Stimulated activated CD4-positive, alpha-beta T cell treated with anti-CD3 and anti-CD28 coated beads, Interleukin-1b, Interleukin-23, amount 100 ng/mL, for 1 hour (primary cell): ENCODE measurements at regions not wholly inside any gene's neighbourhood (a gene's known extent, or its start where the extent isn't known, plus 50 kb on each side); places are given as distances from the start of the nearest gene placed in this dataset.

Experiments
- DNase-seq, 2 donors: peaks; one replicate each; pipeline ENCODE4 v3.0.0-alpha.2; 2020; ENCODE audit warnings: low read depth in 2 of 2

DNA sequence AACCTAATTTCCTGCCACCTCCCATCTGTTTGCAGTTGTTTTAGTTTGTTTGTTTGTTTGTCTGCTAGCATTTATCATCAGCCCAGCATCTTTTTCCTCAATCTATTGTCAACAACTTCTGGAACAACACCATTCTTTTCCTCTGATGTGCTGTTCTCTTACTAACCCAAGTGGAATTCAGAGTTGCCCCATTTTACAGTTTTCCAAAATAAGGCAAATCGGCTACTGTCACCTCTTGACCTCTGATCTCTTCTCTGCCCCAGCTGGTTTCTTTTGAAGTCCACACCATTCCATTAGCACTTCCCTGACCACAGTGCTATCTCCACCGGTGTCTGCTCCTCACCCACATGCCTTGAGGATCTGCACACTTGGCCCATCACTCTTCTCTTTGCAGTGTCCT lies 102.4 kb downstream of the EFNB2 start:
- DNase-seq, result no peak

DNA sequence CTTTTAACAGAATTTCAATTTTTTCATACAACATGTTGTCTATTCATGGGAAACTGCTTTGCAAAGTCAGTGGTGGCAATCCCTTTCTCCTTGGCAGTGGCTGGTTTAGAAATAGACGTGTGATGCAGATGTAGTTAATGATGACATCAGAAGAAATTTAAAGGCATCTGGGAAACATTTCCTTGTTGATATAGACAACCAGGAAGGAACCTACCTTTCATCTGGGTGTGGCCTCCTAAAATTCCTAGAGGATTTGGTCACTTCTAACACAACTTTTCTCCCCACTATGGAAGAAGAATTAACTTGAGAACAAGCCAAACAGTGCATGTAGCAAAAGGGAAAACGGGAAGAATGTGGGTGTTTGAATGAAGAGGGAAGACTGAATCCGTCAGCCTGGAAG lies 102.8 kb downstream of the EFNB2 start:
- no peak for DNase-seq

DNA sequence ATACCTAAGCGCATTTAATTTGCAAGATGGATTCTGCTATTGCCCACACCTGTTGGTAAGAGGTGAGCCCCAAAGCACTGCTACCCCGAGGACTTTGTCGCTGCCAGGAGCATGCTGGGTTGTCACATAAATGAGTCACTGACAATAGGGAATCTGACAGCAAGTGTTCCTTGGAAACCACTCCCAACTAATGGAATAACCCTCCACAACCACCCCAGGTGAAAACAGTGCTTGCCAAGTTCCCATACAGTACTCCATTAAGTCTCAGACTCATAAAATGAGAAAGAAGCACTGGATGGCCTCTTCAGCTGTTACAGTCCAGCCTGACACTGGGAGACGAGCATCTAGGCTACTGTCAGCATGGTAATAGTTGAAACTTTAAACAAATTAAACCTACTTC lies 108.6 kb downstream of the EFNB2 start:
- no peak for DNase-seq

DNA sequence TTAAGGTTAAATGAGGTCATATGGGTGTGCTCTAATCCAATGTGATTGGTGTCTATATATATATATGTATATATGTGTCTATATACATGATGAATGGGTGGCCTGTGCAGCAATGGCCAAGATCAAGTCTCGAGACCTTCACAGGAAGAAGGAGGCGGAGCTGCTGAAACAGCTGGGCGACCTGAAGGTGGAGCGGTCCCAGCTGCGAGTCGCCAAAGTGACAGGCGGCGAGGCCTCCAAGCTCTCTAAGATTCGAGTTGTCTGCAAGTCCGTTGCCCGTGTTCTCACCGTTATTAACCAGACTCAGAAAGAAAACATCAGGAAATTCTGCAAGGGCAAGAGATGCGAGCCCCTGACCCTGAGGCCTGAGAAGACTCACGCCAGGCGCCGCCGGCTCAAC lies 109.8 kb downstream of the EFNB2 start:
- no peak for DNase-seq

DNA sequence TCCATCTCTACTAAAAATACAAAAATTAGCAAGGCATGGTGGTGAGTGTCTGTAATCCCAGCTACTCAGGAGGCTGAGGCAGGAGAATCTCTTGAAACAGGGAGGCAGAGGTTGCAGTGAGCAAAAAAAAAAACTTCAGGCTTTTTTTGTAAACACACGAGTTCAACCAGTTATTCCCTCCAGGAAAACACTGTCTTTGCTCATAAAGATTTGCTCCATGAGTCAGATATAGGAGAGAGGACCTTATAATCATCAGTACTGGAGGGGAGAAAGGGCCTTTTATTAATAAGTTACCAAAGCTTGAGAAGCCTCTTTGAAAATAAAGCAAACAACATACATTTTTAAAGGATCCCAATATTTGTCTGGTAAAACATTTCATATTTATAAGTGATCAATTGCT lies 110.7 kb downstream of the EFNB2 start:
- DNase-seq, result no peak

DNA sequence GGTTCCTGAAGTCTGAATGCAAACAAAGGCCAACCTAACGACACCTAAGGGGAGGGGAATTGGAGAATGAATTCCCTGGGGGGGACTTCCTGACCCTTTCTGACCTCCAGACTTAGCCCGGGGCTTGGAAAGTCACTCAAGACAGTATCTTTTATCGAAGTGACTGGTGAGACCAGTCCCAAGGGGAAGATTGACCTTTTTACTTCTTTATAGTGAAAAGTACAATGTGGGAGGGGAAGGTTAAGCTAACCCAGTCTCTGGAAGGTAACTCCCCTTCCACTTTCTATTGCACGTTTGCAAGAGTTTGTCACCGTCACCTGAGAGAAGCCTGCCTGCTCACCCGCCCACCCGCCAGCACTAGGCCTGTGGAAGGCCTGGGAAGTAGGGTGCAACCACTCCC lies 111.9 kb downstream of the EFNB2 start:
- DNase-seq, result no peak

DNA sequence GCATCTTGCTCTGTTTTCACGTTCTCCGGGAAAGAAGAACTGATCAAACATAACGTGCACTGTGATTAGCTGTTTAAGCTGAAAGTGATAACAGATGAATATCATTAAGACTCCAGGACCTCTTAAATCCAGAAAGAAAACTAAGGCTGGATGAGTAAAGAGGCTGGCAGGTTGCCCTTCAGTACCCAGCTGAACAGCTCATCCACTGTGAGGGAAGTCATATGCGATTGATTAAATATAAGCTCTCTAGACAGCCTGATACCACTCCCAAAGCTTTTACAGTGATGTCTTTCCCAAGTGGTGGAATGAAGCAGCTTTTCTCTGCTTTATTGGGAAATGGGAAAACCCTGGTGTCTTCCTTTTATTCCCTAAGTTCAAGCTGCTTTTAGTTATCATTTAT lies 116.9 kb downstream of the EFNB2 start:
- DNase-seq, result no peak

DNA sequence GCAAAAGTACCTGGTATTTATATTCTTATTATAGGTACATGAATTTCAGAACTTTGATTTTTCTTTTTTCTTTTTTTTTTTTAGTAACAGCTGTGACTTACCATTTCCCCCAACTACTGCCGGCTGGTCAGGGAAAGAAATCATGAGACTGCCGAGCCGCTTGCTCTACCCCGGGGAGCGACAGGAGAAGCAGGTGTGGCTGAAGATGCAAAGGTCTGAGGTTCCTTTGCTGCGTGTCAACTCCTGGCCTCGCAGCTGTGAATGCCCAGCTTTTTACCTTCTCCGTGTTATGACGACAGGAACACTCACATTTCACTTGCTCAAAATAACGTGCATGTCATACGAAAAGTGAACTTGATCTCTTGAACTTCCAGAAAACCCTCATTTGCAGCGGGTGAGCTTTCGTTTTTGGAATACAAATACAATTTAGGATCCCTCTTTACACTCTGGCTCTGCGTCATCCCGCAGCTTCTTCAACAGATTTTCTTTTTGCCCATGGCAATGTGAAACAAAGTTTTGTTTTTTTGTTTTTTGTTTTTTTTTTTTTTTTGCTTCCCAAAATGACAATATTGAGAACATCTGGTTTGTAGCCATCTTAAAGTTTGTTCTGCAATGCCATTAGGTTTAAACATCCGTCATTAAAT lies 117.9 kb downstream of the EFNB2 start:
- DNase-seq, result no peak

DNA sequence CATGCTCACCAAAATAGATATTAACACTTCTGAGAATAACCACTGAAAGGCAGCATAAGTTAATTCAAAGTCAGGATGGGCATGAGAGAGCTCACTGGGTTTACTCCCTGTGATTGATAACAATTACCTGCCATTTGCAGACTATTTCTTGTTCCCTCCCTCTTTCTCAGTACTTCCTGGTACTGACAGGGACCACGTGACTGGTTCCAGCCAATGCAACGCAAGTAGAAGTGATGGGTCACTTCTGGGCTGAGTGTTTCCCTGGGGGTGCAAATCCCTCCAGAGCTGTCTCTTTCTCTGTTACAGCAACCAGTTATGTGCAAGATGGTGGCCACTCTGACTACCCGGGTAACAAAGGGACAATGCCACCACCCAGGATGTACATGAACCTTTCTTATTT lies 118.8 kb downstream of the EFNB2 start:
- DNase-seq, result no peak

DNA sequence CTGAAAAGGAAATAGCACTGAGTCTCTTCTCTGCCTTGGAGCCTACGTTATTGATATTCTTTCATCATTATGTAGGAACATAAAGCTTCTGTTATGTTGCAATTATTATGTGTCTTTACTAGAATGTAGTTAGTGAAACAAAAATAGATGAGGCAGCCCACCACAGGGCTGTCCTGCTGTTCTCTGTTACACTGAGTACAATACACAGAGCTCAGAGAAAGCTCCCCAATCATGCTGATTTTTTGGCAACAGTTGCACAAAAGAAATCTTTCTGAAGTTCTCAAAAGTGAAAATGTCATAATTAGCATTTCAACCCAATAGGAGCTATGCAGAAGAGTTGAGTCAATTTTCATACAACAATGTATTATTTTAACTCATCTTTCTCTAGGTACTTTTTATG lies 119.5 kb downstream of the EFNB2 start:
- no peak for DNase-seq

DNA sequence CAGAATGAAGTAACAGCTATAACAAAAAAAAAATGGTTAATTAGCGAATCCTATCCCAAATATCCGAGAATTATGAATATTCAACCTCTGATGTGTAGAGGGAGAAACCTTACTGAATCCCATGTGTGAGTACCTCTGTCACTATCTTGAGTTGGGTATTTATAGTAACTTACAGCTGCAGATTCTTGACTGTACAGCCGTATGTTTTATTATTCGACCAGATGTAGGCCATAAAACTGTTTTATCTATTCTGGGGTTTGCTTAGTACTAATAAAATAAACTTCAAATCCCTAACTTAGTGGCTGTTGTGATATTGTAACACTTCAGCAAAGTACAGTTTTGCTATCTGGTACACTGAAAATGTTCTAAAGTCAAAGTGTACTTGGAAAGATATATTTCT lies 120.0 kb downstream of the EFNB2 start:
- DNase-seq, result no peak

DNA sequence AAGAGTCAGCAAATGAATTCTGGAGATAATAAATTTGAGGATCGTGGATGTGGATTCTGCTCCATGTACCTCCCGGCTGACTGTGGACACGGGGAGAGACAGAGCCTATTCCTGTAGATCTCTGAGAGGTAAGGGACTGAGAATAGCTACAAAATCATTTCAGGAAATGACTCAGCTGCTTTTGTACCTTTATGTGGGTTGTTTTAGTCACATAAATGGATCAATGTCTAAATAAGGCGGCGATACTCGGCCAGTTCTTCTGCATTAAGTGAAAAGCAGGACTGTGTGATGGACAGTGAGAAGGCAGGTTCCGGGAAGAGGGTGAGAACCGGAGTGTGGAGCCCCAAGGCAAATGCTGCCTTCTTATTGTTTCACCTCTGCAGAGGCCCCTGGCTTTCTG lies 128.1 kb downstream of the EFNB2 start:
- no peak for DNase-seq

DNA sequence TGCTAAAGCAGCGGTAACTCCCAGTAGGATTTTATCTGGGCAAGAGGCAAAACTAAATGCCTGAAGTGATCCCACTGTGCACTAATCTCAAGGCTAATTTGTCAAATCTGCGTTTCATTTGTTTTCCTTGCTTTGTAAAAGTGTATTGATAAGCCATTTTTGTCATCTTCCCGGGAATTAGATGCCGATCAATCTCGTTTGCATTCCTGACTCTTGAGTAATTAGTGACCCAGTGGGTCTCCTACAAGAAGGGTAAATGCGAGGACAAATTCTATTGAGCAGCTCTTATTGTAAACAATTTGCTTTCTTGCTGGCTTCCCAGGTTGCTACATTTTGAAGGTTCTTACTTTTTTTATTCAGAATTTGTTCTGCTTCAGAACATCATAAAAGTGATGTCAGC lies 129.7 kb downstream of the EFNB2 start:
- no peak for DNase-seq

DNA sequence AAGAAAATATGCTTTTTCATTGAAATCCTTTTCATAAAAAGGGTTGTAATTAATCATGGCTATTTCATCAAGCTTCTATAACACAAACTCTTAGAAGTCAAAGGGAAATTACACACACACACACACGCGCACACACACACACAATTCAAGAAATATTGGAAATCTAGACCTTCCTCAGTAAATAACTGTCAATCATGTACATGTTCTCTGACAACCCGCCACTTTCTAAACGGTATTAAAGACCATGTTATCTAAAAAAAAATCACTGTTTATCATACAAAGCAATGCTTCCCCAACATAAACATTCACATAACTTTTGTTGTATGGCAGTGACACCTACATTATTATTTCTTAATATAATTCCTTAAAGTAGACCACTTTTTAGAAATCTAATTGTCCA lies 132.2 kb downstream of the EFNB2 start:
- DNase-seq, result no peak

DNA sequence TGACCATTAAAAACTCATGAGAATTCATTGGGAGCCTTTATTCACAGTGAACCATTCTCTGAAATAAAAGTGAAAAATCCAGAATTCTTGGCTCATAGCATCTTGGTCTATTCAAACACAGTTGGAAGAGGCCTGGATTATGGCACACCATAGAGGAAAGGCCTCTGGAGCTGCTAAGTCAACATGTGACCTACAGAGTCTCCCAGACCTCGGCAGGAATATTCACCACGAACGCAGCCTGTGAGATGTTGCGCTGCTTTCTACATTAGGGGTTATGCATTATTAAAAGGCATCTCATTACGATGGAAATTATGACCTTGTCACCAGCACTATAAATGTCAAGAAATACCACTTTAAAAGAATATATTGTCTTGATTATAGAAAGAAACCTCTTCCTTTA lies 132.6 kb downstream of the EFNB2 start:
- no peak for DNase-seq

DNA sequence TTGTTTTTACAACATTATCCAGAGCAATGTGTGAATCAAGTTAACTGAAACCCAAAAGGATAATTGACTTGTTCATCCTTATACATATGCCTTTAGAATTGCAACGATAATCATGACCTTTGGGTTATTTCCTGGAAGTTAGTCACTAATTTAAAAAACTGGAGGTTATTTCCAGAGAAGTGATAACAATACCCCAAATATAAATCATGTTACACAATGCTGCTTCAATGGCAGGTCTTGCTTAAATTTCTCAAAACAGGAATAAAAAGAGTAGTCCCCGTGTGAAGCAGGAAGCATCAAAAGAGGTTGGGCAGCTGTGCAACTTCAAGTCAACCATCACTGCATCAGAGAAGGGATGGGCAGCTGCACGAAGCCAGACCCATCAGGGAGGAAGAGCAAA lies 134.4 kb downstream of the EFNB2 start:
- DNase-seq, result no peak

DNA sequence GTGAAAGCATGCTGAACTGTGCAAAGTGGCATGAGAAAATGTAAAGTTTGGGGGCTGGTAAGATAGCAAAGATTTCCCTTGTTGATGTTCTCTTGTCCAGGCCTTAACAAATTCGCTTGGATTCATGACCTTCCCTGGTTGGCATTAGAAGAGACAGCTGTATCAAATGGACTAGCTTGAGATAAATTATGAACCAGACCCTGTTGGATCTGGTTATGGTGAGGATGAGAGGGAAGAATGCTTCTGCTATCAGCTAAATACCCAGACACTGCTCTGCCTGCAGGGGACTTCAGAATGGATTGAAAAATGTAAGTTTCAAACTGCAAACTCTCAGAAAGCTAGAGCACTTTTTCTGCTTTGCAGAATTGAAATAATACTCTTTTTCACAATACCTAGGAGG lies 135.2 kb downstream of the EFNB2 start:
- DNase-seq, result no peak

DNA sequence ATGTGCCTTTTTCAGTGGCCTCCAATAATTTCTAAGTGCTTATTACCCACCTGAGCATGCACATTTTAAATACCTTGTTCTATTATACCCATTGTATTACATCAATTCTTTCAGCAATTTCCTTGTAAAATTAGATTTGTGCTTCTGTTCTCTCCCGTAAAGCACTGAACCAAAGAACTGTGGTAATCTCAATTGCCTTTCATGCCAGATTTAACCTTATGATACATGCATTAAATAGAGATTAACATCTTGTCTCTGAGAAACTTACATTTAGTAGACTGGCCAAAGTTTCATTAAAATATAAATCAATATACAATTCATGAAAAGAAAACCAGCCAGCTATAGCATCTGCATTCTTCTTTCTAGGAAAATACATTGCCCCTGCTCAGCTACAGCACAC lies 137.2 kb downstream of the EFNB2 start:
- DNase-seq, result no peak

DNA sequence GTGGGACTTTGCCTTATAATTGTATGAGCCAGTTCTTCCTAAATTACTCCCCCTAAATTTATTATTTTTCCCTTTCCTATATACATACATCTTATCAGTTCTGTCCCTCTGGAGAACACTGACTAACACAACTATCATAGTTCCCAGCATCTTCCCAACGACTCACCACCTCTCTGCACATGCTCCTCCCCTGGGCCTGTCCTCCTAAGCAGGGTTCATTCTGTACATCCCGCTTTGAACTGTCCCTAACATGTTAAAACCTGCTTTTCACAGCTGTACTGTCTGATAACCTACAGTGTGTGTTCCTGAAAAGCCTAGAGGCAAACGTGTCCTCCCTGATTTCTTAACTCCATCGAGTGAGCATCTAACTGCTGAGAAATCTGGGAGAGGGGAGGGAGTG lies 141.7 kb downstream of the EFNB2 start:
- DNase-seq, result no peak

DNA sequence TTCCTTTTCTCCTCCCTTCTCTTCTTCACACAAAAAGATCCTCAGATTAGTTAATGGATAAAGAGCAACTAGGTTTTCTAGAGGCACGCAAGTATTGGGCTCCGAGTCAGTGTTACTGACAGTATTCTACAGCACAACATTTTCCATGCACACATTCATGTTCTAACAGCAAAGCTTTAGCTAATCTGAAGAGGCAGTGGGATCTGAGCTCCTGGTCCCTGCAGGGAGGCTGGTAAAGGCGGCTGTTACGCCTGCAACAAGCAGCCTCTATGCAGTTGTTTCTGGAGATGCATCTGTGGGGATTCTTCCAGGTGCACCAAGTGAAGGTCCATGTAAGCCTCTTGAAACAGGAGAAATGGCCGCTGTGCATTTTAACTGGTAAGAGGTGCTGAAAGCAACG lies 143.8 kb downstream of the EFNB2 start:
- no peak for DNase-seq

DNA sequence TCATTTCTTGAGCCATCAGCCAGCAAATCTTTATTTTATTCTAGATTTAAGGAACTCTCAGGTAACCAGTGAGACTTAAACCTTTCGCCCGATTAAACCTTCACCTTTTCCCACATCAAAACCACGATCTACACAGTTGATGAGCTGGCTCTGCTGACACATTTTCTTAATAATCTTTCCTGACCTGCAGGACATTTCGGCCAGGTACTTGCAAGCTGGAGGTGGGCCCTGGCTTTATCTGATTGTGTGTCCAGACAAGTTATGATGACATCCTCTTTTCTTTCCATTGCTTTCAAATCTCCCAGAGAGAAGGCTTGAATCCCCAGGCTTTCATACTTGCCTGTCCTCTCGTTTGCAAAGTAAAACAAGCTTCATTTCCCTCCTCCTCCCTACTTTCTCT lies 144.2 kb downstream of the EFNB2 start:
- no peak for DNase-seq

DNA sequence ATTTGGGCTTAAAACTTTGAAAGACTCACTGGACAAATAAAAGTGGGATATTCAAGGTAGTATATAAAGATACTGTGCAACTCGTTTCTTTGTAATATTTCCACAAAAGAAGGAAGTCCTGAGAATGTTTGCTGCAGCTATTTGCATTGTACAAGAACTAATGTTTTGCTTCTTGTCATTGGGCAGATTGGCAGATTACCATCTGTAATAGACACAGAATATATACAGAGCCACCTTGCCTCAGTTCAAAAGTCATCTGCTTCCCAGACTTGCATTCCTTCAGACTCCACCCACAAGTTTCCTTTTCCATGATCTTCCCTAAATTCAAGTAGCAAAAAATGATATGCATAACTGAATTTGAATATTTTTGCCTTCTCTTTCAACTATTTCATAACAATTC lies 145.1 kb downstream of the EFNB2 start:
- DNase-seq, result no peak

DNA sequence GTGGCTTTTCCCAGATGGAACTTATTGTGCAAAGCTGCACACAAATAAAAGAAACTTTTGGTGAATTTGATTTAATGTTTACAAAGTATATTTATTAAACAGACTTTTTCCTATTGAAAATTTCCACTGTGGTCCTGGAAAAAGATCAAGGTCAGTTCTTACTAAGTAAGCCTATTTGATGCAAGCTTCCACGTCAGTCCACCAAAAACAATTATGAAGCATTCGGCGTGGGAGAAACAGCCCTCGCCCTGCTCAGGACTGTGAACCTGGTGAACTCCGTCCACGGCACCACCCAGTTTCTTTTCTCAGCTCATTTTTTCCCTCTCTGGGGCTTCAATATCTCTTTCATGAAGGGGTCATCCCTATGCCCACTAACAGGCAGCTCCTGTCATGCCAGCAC lies 149.8 kb downstream of the EFNB2 start:
- no peak for DNase-seq

DNA sequence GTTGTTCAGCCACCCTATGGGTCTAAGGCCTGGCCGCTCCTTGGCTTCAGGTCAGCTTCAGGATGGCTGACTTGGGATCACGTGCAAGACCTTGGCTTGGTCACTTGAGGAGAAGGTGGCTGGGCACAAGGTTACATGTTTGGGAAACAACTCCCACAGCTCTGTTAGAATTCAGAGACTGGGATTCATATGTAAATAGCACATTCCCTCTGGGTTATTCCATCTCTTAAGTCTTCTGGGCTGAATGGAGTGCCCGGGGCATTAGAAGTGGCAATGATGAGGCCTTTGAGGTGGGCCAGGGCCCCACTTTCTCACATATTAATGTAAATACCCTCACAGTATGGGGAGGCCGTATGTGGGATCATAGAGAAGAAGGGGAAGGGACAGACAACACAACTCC lies 150.9 kb downstream of the EFNB2 start:
- no peak for DNase-seq

DNA sequence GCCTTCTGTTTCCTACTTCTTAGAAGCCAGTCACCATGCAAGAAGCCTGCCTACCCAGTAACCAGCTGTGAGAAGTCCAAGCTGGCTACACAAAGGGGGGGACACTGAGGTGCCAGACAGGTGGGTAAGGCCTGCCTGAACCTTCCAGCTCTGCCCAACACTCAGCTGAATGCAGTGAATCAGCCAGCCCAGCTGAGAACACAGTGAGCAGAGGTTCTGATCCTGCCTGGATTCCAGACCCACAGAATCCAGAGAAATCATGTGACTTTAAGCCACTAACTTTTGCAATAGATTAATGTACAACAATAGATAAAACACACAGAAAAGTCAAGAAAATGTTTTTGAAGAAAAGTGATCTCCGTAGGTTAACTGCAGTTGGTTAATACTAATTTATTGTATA lies 151.7 kb downstream of the EFNB2 start:
- DNase-seq, result no peak
